Suprapubic skin (tissue), 4 donors: ENCODE measurements at regions not wholly inside any gene's neighbourhood (a gene's known extent, or its start where the extent isn't known, plus 50 kb on each side); places are given as distances from the start of the nearest gene placed in this dataset.

ENCODE experiments used
- DNase-seq, 2 donors: peaks; one replicate each; pipeline ENCODE4 v3.0.0-alpha.2; 2019; ENCODE audit warnings: low spot score in 2 of 2
- H3K27ac ChIP-seq: fragments of 200-600 bp; sonication (generic); one replicate; pipeline ENCODE4 v1.5.1; 2019
- H3K27me3 ChIP-seq: fragments of 200-600 bp; sonication (generic); one replicate; pipeline ENCODE4 v1.5.1; 2019
- H3K36me3 ChIP-seq: fragments of 200-600 bp; sonication (generic); one replicate; pipeline ENCODE4 v1.5.1; 2019
- H3K4me1 ChIP-seq: fragments of 200-600 bp; sonication (generic); one replicate; pipeline ENCODE4 v1.5.1; 2019
- H3K4me3 ChIP-seq: fragments of 200-600 bp; sonication (generic); one replicate; pipeline ENCODE4 v1.5.1; 2019; ENCODE audit warnings: mild to moderate bottlenecking
- H3K9me3 ChIP-seq: fragments of 200-600 bp; sonication (generic); one replicate; pipeline ENCODE4 v1.5.1; 2019
- EP300 ChIP-seq: sonication (generic); formaldehyde crosslinking; IDR thresholded peaks from one replicate; pipeline ENCODE4 v1.6.1; 2017; ENCODE audit warnings: antibody characterized with exemption
- POLR2A ChIP-seq, 2 donors: fragments of 450-650 bp; IDR thresholded peaks; one replicate each; pipeline ENCODE4 v1.6.1; 2017; ENCODE audit warnings: antibody characterized with exemption in 2 of 2, mild to moderate bottlenecking in 2 of 2, moderate library complexity in 2 of 2
- POLR2AphosphoS5 ChIP-seq, 3 donors: sonication (generic); formaldehyde crosslinking; IDR thresholded peaks; one replicate each; pipeline ENCODE4 v1.6.1; 2017; ENCODE audit warnings: antibody characterized with exemption in 3 of 3
- WGBS: methylation state at CpG from one replicate; pipeline ENCODE4 v1.1.5; 2018; 5-methylcytosine and 5-hydroxymethylcytosine counted together
- TF ChIP-seq, protein P1 (sequence below), 2 donors: fragments of 200-600 bp in 1 of 2; fragments of 450-650 bp in 1 of 2; sonication (generic) in 1 of 2; IDR thresholded peaks; one replicate each; pipeline ENCODE4 v1.5.1; 2016 to 2019; ENCODE audit warnings: antibody characterized with exemption in 2 of 2, mild to moderate bottlenecking in 1 of 2, moderate library complexity in 1 of 2

GRCh38 chr12:86456241-86456640 is 200.1 kb upstream of the MGAT4C start:
- no peak for DNase-seq
- 46% methylated on average over 3 of the region's 3 CpGs for WGBS
- Histone ChIP-seq H3K27me3 (no peaks in the 10 kb centered on the region), H3K4me1 (no peaks in the 10 kb centered on the region), H3K36me3 (no peaks in the 10 kb centered on the region), H3K9me3 (no peaks in the 10 kb centered on the region), H3K4me3 (no peak overlapping the region), H3K27ac (no peak overlapping the region)
- TF ChIP-seq EP300: no peak
- TF ChIP-seq, protein P1, sequence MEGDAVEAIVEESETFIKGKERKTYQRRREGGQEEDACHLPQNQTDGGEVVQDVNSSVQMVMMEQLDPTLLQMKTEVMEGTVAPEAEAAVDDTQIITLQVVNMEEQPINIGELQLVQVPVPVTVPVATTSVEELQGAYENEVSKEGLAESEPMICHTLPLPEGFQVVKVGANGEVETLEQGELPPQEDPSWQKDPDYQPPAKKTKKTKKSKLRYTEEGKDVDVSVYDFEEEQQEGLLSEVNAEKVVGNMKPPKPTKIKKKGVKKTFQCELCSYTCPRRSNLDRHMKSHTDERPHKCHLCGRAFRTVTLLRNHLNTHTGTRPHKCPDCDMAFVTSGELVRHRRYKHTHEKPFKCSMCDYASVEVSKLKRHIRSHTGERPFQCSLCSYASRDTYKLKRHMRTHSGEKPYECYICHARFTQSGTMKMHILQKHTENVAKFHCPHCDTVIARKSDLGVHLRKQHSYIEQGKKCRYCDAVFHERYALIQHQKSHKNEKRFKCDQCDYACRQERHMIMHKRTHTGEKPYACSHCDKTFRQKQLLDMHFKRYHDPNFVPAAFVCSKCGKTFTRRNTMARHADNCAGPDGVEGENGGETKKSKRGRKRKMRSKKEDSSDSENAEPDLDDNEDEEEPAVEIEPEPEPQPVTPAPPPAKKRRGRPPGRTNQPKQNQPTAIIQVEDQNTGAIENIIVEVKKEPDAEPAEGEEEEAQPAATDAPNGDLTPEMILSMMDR (IDR thresholded peaks at IDR 0.05): no peak
- TF ChIP-seq POLR2AphosphoS5 (IDR thresholded peaks at IDR 0.05): no peak
- TF ChIP-seq POLR2A (IDR thresholded peaks at IDR 0.05): no peak

- 62% methylated on average over 5 of the region's 5 CpGs for WGBS
- H3K4me3 ChIP-seq: no peak overlapping the region
Measured at GRCh38 chr12:86445356-86445755, 189.2 kb upstream of the MGAT4C start.

GRCh38 chr12:86435053-86435452 is 178.9 kb upstream of the MGAT4C start:
- 23% methylated on average over 1 of the region's 1 CpG for WGBS

More at GRCh38 chr12:86445356-86445755, 189.2 kb upstream of the MGAT4C start:
- Histone ChIP-seq H3K27ac (no peak overlapping the region), H3K27me3 (no peaks in the 10 kb centered on the region), H3K4me1 (no peaks in the 10 kb centered on the region), H3K9me3 (no peaks in the 10 kb centered on the region), H3K36me3 (no peaks in the 10 kb centered on the region)
- DNase-seq: no peak
- no peak for TF ChIP-seq EP300
- TF ChIP-seq POLR2AphosphoS5 (IDR thresholded peaks at IDR 0.05): no peak
- TF ChIP-seq, protein P1 (IDR thresholded peaks at IDR 0.05): no peak
- TF ChIP-seq POLR2A (IDR thresholded peaks at IDR 0.05): no peak

GRCh38 chr12:86429824-86430223 is 173.6 kb upstream of the MGAT4C start:
- no peaks in the 10 kb centered on the region for H3K4me1 ChIP-seq
- no peak overlapping the region for H3K4me3 ChIP-seq
- TF ChIP-seq POLR2A (IDR thresholded peaks at IDR 0.05) (no peak), POLR2AphosphoS5 (IDR thresholded peaks at IDR 0.05) (no peak), EP300 (no peak)
- TF ChIP-seq, protein P1 (IDR thresholded peaks at IDR 0.05): no peak
- H3K36me3 ChIP-seq: no peaks in the 10 kb centered on the region
- no peaks in the 10 kb centered on the region for H3K9me3 ChIP-seq
- DNase-seq: no peak
- H3K27me3 ChIP-seq: no peaks in the 10 kb centered on the region
- H3K27ac ChIP-seq: no peak overlapping the region
- WGBS: 74% methylated on average over 1 of the region's 1 CpG

More at GRCh38 chr12:86435053-86435452, 178.9 kb upstream of the MGAT4C start:
- TF ChIP-seq, protein P1 (IDR thresholded peaks at IDR 0.05): no peak
- no peak for TF ChIP-seq POLR2AphosphoS5 (IDR thresholded peaks at IDR 0.05)
- TF ChIP-seq POLR2A (IDR thresholded peaks at IDR 0.05): no peak
- TF ChIP-seq EP300: no peak
- no peak for DNase-seq
- H3K27me3 ChIP-seq: no peaks in the 10 kb centered on the region
- H3K4me1 ChIP-seq: no peaks in the 10 kb centered on the region
- H3K36me3 ChIP-seq: no peaks in the 10 kb centered on the region
- no peak overlapping the region for H3K27ac ChIP-seq
- H3K9me3 ChIP-seq: no peaks in the 10 kb centered on the region
- no peak overlapping the region for H3K4me3 ChIP-seq

DNA sequence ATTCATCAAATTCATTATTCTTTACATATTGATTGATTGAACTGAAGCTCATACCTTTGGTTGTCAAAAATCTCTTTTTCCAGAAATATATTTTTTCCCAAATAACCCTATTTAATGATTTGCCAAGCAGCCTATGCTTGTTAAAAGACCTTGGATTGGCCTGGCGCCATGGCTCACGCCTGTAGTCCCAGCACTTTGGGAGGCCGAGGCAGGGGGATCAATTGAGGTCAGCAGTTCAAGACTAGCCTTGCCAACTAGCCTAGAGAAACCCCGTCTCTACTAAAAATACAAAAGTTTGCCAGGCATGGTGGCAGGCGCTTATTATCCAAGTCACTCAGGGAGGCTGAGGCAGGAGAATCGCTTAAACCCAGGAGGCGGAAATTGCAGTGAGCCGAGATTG is 165.1 kb upstream of the MGAT4C start:
- Histone ChIP-seq H3K27ac (no peak overlapping the region), H3K4me1 (no peaks in the 10 kb centered on the region), H3K36me3 (no peaks in the 10 kb centered on the region), H3K4me3 (no peak overlapping the region), H3K27me3 (no peaks in the 10 kb centered on the region), H3K9me3 (no peaks in the 10 kb centered on the region)
- WGBS: 93% methylated on average over 8 of the region's 8 CpGs
- DNase-seq: no peak
- TF ChIP-seq EP300 (no peak), POLR2A (IDR thresholded peaks at IDR 0.05) (no peak), POLR2AphosphoS5 (IDR thresholded peaks at IDR 0.05) (no peak)
- TF ChIP-seq, protein P1 (IDR thresholded peaks at IDR 0.05): no peak
